ENCODE measurements at regions not wholly inside any gene's neighbourhood (a gene's known extent, or its start where the extent isn't known, plus 50 kb on each side); places are given as distances from the start of the nearest gene placed in this dataset.

DNA sequence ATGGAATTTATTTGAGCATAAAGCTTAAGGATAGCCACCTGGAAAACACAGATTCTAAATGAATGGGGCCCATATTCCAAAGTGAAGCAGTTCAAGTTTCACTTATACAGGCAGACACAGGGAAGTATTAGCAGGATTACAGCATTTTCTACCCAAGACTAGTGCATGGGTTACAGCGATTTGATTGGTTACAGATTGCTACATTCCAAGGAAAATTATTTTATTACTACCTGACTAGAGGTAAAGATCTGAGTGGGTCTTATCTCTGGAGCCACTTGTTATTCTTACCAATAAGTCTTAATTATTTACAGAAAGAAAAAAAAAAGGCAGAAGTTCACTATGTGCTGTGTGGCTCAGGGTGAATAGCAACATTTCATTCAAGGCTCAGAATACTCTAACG, 87.4 kb upstream of the ITGB1 start:
- no peaks in the 10 kb centered on the region for H3K79me2 ChIP-seq (ENCODE audit: control insufficient read depth, insufficient read depth, low read length)
- intact Hi-C loops (cut with micrococcal nuclease): no loop called here
- DNase-seq (ENCODE audit: low read depth, low spot score): no peak
- no peak overlapping the region for H2AFZ ChIP-seq (ENCODE audit: low read depth, low read length)
- BruUV-seq (replicated peaks): no TSS peak
- H3K4me2 ChIP-seq (ENCODE audit: insufficient read depth, low read length): no peak overlapping the region
- POLR2A ChIA-PET: no interaction called here
- CTCF ChIA-PET: no interaction called here
- H3K36me3 ChIP-seq (ENCODE audit: control insufficient read depth in 2 of 2, extremely low read depth in 1 of 2, insufficient read depth in 2 of 2, low read length in 2 of 2): no peaks in the 10 kb centered on the region
- H3K27ac ChIP-seq (ENCODE audit: insufficient read depth, low read depth, low read length): no peak overlapping the region
- no peaks in the 10 kb centered on the region for H3K9me1 ChIP-seq (replicated peaks; ENCODE audit: control insufficient read depth, extremely low read depth, insufficient read depth, low read length)
- dilution Hi-C loops (cut with MboI; ENCODE audit: extremely low pct_ligation_motif_present, low sequenced_read_pairs): no loop called here
- H3K4me3 ChIP-seq (replicated peaks in 1 of 3; ENCODE audit: insufficient read depth in 1 of 3, low read depth in 1 of 3, low read length in 3 of 3): no peak overlapping the region
- no peak for FAIRE-seq
- no peak for TF ChIP-seq POLR2A (IDR thresholded peaks at IDR 0.05; ENCODE audit: low read depth, low read length)
- no peak for TF ChIP-seq MYC (IDR thresholded peaks at IDR 0.05; ENCODE audit: low read depth, low read length)
- TF ChIP-seq, protein P1, sequence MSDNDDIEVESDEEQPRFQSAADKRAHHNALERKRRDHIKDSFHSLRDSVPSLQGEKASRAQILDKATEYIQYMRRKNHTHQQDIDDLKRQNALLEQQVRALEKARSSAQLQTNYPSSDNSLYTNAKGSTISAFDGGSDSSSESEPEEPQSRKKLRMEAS (IDR thresholded peaks at IDR 0.05; ENCODE audit: insufficient read depth, insufficient read length): no peak
- no peak for TF ChIP-seq GATA2 (IDR thresholded peaks at IDR 0.05; ENCODE audit: insufficient read depth, insufficient read length, low read depth, low read length)
- TF ChIP-seq POLR2AphosphoS5 (IDR thresholded peaks at IDR 0.05; ENCODE audit: insufficient read depth, low read depth, low read length): no peak
- TF ChIP-seq EZH2 (IDR thresholded peaks at IDR 0.05; ENCODE audit: borderline replicate concordance, low read depth, low read length, severe bottlenecking): no peak
- TF ChIP-seq, protein P2, sequence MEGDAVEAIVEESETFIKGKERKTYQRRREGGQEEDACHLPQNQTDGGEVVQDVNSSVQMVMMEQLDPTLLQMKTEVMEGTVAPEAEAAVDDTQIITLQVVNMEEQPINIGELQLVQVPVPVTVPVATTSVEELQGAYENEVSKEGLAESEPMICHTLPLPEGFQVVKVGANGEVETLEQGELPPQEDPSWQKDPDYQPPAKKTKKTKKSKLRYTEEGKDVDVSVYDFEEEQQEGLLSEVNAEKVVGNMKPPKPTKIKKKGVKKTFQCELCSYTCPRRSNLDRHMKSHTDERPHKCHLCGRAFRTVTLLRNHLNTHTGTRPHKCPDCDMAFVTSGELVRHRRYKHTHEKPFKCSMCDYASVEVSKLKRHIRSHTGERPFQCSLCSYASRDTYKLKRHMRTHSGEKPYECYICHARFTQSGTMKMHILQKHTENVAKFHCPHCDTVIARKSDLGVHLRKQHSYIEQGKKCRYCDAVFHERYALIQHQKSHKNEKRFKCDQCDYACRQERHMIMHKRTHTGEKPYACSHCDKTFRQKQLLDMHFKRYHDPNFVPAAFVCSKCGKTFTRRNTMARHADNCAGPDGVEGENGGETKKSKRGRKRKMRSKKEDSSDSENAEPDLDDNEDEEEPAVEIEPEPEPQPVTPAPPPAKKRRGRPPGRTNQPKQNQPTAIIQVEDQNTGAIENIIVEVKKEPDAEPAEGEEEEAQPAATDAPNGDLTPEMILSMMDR (IDR thresholded peaks at IDR 0.05; ENCODE audit: extremely low read depth in 1 of 2, insufficient read depth in 1 of 2, low read depth in 1 of 2, low read length in 2 of 2): no peak
- TF ChIP-seq FOS (IDR thresholded peaks at IDR 0.05; ENCODE audit: borderline replicate concordance, insufficient read depth, low read length): no peak
- TF ChIP-seq JUN (IDR thresholded peaks at IDR 0.05; ENCODE audit: borderline replicate concordance, insufficient read depth, insufficient read length, low read depth): no peak
- H3K4me1 ChIP-seq (ENCODE audit: control insufficient read depth, extremely low read depth, insufficient read depth, low read length): no peaks in the 10 kb centered on the region
- no peaks in the 10 kb centered on the region for H3K9me3 ChIP-seq (replicated peaks; ENCODE audit: control insufficient read depth, insufficient read depth, low read length)
- no peaks in the 10 kb centered on the region for H3K27me3 ChIP-seq (ENCODE audit: control insufficient read depth in 2 of 2, insufficient read depth in 2 of 2, low read length in 2 of 2)
- H3K9ac ChIP-seq (replicated peaks; ENCODE audit: extremely low read depth, insufficient read depth, low read length): no peak overlapping the region
- H4K20me1 ChIP-seq (replicated peaks; ENCODE audit: control insufficient read depth, extremely low read depth, insufficient read depth, low read length): no peaks in the 10 kb centered on the region

Measured in endothelial cell of umbilical vein (primary cell).